Muscle of leg (tissue), 3 donors: ENCODE measurements at regions not wholly inside any gene's neighbourhood (a gene's known extent, or its start where the extent isn't known, plus 50 kb on each side); places are given as distances from the start of the nearest gene placed in this dataset.

Source experiments
- DNase-seq: peaks from one replicate; pipeline ENCODE4 v3.0.0; 2013
- H3K27ac ChIP-seq: one replicate; pipeline ENCODE4 v1.5.1; 2013; ENCODE audit warnings: mild to moderate bottlenecking, low read length, control low read depth
- H3K27me3 ChIP-seq: one replicate; pipeline ENCODE4 v1.6.1; 2013; ENCODE audit warnings: low read length; ENCODE audit not compliant: control insufficient read depth, insufficient read depth
- H3K36me3 ChIP-seq: one replicate; pipeline ENCODE4 v1.6.1; 2013; ENCODE audit warnings: low read length; ENCODE audit not compliant: control insufficient read depth, insufficient read depth
- H3K4me1 ChIP-seq: one replicate; pipeline ENCODE4 v1.6.1; 2013; ENCODE audit warnings: low read length; ENCODE audit not compliant: control insufficient read depth, insufficient read depth
- H3K4me3 ChIP-seq: one replicate; pipeline ENCODE4 v1.5.1; 2013; ENCODE audit warnings: low read length, control low read depth
- H3K9me3 ChIP-seq: replicated peaks from 2 replicates; pipeline ENCODE4 v1.6.1; 2013; ENCODE audit warnings: low read depth, low read length; ENCODE audit not compliant: control insufficient read depth
- WGBS: methylation state at CpG from one replicate; pipeline ENCODE4 v1.1.5; 2013; ENCODE audit warnings: missing lambda C conversion rate; ENCODE audit not compliant: insufficient coverage; 5-methylcytosine and 5-hydroxymethylcytosine counted together

DNA sequence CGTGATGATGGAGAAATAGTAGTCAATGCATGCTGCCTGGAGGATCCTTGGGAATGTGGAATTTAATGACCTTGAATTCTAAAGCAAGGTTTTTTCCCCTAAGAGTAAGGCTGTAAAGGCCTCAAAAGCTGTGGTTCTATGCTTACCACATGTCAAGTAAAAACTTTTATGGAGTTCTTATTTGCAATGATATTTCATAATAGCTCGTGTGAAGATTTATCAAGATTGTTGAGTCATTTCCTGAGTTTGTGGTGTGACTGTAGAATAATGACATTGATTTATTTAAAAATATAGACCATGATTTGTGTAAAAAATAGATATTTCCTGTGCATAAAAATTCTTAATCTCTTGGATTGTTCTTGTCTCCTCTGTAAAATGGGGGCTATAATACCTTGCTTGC lies 67.5 kb upstream of the SORCS1 start:
- no CpG with 5 or more reads among the region's 2 CpGs for WGBS
- no peak for DNase-seq
- H3K4me1 ChIP-seq, result no peaks in the 10 kb centered on the region
- H3K27me3 ChIP-seq, result no peaks in the 10 kb centered on the region
- no peak overlapping the region for H3K27ac ChIP-seq
- H3K36me3 ChIP-seq, result no peaks in the 10 kb centered on the region
- peaks cover 5% of the 10 kb centered on the region for H3K9me3 ChIP-seq
- H3K4me3 ChIP-seq, result no peak overlapping the region

DNA sequence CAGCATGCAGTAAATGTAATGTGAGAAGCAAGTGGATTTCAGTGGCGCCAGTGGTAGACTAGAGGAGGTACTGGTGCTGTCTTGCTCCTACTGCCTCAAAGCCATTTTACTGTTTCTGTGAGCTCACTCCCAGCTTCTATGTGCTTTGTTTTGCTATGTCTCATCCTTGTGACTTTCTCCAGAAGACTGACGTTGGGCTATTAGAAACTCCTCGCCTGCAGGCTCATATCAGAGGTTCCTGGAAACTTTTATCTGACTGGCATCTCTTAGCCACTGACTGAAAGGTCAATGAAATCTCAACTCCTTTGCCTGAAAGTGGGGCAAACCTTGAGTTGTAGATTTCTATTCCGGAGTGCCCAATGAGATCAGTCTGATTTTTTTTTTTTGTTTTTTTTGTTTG lies 66.4 kb upstream of the SORCS1 start:
- no peaks in the 10 kb centered on the region for H3K4me1 ChIP-seq
- peaks cover 5% of the 10 kb centered on the region for H3K9me3 ChIP-seq
- H3K36me3 ChIP-seq, result no peaks in the 10 kb centered on the region
- 100% methylated on average over 1 of the region's 4 CpGs for WGBS
- no peaks in the 10 kb centered on the region for H3K27me3 ChIP-seq
- no peak overlapping the region for H3K4me3 ChIP-seq
- no peak for DNase-seq
- no peak overlapping the region for H3K27ac ChIP-seq

- no CpG with 5 or more reads among the region's 1 CpG for WGBS
- no peaks in the 10 kb centered on the region for H3K4me1 ChIP-seq
- H3K27ac ChIP-seq, result no peak overlapping the region
- DNase-seq, result no peak
- no peaks in the 10 kb centered on the region for H3K9me3 ChIP-seq
- H3K36me3 ChIP-seq, result no peaks in the 10 kb centered on the region
- no peak overlapping the region for H3K4me3 ChIP-seq
- H3K27me3 ChIP-seq, result no peaks in the 10 kb centered on the region
Measured at GRCh38 chr10:107215681-107216080, 51.2 kb upstream of the SORCS1 start.
